Gastrocnemius medialis (tissue), 4 donors: ENCODE measurements at regions not wholly inside any gene's neighbourhood (a gene's known extent, or its start where the extent isn't known, plus 50 kb on each side); places are given as distances from the start of the nearest gene placed in this dataset.

Experiments used
- ATAC-seq, 2 donors: fragments of 150-250 bp; one replicate each; pipeline ENCODE4 v1.9.1; 2016
- DNase-seq, 2 donors: peaks; one replicate each; pipeline ENCODE4 v3.0.0-alpha.2; 2019
- H3K27ac ChIP-seq, 4 donors: fragments of 200-600 bp; sonication (generic); 1 replicate in 1 of 4; 2 replicates in 3 of 4; pipeline ENCODE4 v1.5.1; 2016 to 2018; ENCODE audit warnings: mild to moderate bottlenecking in 2 of 4, moderate library complexity in 1 of 4
- H3K27me3 ChIP-seq, 3 donors: fragments of 200-600 bp; sonication (generic) in 2 of 3; 1 replicate in 1 of 3; 2 replicates in 2 of 3; pipeline versions ENCODE4 v1.5.1 to v1.6.0; 2016 to 2019; ENCODE audit warnings: mild to moderate bottlenecking in 1 of 3, moderate library complexity in 1 of 3
- H3K36me3 ChIP-seq, 2 donors: fragments of 200-600 bp; sonication (generic) in 1 of 2; one replicate each; pipeline ENCODE4 v1.5.1; 2017 to 2018
- H3K4me1 ChIP-seq, 2 donors: fragments of 200-600 bp; sonication (generic) in 1 of 2; one replicate each; pipeline ENCODE4 v1.5.1; 2016 to 2017; ENCODE audit warnings: mild to moderate bottlenecking in 2 of 2
- H3K4me3 ChIP-seq, 4 donors: fragments of 200-600 bp; sonication (generic) in 3 of 4; 1 replicate in 1 of 4; 2 replicates in 3 of 4; pipeline ENCODE4 v1.5.1; 2016 to 2019; ENCODE audit warnings: mild to moderate bottlenecking in 2 of 4
- H3K9me3 ChIP-seq, 3 donors: fragments of 200-600 bp; sonication (generic) in 2 of 3; 1 replicate in 1 of 3; 2 replicates in 2 of 3; pipeline ENCODE4 v1.5.1; 2016 to 2019
- POLR2A ChIP-seq, 2 donors: fragments of 450-650 bp; IDR thresholded peaks; one replicate each; pipeline ENCODE4 v1.6.1; 2017; ENCODE audit warnings: antibody characterized with exemption in 2 of 2, mild to moderate bottlenecking in 2 of 2, moderate library complexity in 2 of 2
- in situ Hi-C, 4 donors: fragments of 200-750 bp; cut with MboI; loops; one replicate each; pipeline versions ENCODE4 v1.15.0 to v1.8.0; 2017; ENCODE audit warnings: low sequenced_read_pairs in 4 of 4
- intact Hi-C: fragments of 100-400 bp; cut with DNase I; formaldehyde crosslinking; loops from one replicate; pipeline ENCODE4 v1.15.1; 2023; ENCODE audit warnings: low total_unique reads
- TF ChIP-seq, protein P1 (sequence below), 5 experiments: fragments of 450-650 bp in 3 of 5; fragments of 200-600 bp in 2 of 5; sonication (generic) in 2 of 5; IDR thresholded peaks in 4 of 5; conservative IDR thresholded peaks in 1 of 5; 1 replicate in 4 of 5; 2 replicates in 1 of 5; pipeline ENCODE4 v1.5.1; 2016 to 2019; ENCODE audit warnings: antibody characterized with exemption in 5 of 5, mild to moderate bottlenecking in 3 of 5, moderate library complexity in 3 of 5

DNA sequence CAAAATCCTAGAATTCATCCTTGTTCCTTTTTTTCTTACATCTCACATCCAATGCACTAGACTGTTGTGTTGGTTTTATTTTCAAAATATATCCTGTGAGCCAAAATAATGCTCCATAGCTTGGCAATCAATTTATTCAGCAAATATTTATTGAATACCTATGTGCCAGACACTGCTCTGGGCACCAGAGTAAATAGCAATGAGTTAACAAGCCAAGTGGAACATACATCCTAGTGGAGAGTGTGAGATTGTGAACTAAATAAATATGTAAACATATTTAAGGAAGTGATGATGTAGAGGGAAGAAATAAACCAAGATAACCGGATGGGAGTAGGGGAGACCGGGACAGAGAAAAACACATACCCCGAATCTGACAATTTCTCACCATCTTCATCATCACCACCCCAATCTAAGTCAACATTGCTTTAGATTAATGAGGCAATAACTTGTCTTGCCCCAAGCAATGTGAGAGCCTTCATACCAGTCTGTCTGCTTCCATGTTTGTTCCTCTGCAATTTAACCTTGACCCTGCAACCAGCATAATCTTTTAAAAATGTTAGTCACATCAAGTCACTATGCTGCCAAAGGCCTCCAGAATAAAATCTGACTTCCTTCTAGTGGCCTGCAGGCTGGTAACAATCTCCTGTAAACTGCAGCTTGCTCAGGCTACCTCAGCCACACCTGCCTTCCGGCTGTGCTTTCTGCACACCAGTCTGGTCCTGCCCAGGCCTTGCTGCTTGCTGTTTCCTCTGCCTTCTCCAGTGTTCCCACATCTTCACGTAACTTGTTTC is 199.2 kb downstream of the DLEU7 start:
- Histone ChIP-seq H3K27me3 (no peaks in the 10 kb centered on the region), H3K4me3 (no peak overlapping the region), H3K27ac (no peak overlapping the region), H3K4me1 (no peaks in the 10 kb centered on the region), H3K9me3 (no peaks in the 10 kb centered on the region), H3K36me3 (no peaks in the 10 kb centered on the region)
- intact Hi-C loops = no loop called here
- ATAC-seq = no peak
- TF ChIP-seq POLR2A (IDR thresholded peaks at IDR 0.05) = no peak
- TF ChIP-seq, protein P1, sequence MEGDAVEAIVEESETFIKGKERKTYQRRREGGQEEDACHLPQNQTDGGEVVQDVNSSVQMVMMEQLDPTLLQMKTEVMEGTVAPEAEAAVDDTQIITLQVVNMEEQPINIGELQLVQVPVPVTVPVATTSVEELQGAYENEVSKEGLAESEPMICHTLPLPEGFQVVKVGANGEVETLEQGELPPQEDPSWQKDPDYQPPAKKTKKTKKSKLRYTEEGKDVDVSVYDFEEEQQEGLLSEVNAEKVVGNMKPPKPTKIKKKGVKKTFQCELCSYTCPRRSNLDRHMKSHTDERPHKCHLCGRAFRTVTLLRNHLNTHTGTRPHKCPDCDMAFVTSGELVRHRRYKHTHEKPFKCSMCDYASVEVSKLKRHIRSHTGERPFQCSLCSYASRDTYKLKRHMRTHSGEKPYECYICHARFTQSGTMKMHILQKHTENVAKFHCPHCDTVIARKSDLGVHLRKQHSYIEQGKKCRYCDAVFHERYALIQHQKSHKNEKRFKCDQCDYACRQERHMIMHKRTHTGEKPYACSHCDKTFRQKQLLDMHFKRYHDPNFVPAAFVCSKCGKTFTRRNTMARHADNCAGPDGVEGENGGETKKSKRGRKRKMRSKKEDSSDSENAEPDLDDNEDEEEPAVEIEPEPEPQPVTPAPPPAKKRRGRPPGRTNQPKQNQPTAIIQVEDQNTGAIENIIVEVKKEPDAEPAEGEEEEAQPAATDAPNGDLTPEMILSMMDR (IDR thresholded peaks at IDR 0.05 in 4 of 5, conservative IDR thresholded peaks at IDR 0.05 in 1 of 5) = no peak
- DNase-seq = no peak
- in situ Hi-C loops = no loop called here

DNA sequence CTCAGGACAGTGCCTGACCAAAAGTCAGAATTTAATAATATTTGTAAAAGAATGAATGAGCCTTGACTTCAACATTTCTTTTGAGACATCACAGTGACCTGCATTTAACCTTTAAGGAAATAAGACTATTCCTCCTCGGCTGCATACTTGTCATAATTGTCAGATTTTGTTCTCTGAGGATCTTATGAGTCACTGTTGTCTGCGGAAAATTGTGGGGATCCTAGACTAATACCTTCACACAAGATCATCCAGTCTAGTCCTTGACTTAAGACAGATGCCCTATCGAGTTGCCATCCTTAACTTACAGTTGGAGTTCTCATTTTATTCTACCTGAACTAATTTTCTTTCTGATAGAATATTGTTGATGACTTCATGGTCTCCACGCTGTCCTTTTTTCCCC is 198.4 kb downstream of the DLEU7 start:
- TF ChIP-seq POLR2A (IDR thresholded peaks at IDR 0.05) = no peak
- TF ChIP-seq, protein P1 (IDR thresholded peaks at IDR 0.05 in 4 of 5, conservative IDR thresholded peaks at IDR 0.05 in 1 of 5) = no peak
- no peak for ATAC-seq

DNA sequence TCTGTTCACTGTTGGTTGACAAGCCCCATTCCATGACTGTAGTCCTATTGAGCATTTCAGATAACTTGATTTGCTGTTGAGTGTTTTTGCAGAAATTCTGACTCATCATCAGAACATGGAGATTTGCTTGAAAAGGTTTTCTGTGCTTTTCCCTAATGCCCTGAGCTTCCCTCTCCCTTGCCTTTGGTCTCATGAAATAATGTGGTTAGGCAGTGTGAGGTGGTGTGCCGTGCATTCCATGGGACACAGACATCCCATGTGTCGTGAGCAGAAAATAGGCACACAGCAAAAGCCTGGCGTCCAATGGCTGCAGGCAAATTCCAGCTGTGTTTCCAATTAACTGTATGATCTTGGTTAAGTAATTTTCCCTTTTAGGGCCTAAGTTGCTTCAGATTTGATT is 197.4 kb downstream of the DLEU7 start:
- intact Hi-C loops = no loop called here
- in situ Hi-C loops = no loop called here
- Histone ChIP-seq H3K36me3 (no peaks in the 10 kb centered on the region), H3K9me3 (no peaks in the 10 kb centered on the region), H3K4me3 (no peak overlapping the region), H3K27ac (no peak overlapping the region), H3K4me1 (no peaks in the 10 kb centered on the region), H3K27me3 (no peaks in the 10 kb centered on the region)
- ATAC-seq (no peak), DNase-seq (no peak)
- TF ChIP-seq, protein P1 (IDR thresholded peaks at IDR 0.05 in 4 of 5, conservative IDR thresholded peaks at IDR 0.05 in 1 of 5) = no peak
- no peak for TF ChIP-seq POLR2A (IDR thresholded peaks at IDR 0.05)

More for the DNA sequence above, 198.4 kb downstream of the DLEU7 start:
- no peaks in the 10 kb centered on the region for H3K27me3 ChIP-seq
- no peaks in the 10 kb centered on the region for H3K36me3 ChIP-seq
- no peak overlapping the region for H3K4me3 ChIP-seq
- H3K9me3 ChIP-seq = no peaks in the 10 kb centered on the region
- no peak overlapping the region for H3K27ac ChIP-seq
- DNase-seq = no peak
- in situ Hi-C loops = no loop called here
- intact Hi-C loops = no loop called here
- no peaks in the 10 kb centered on the region for H3K4me1 ChIP-seq

DNA sequence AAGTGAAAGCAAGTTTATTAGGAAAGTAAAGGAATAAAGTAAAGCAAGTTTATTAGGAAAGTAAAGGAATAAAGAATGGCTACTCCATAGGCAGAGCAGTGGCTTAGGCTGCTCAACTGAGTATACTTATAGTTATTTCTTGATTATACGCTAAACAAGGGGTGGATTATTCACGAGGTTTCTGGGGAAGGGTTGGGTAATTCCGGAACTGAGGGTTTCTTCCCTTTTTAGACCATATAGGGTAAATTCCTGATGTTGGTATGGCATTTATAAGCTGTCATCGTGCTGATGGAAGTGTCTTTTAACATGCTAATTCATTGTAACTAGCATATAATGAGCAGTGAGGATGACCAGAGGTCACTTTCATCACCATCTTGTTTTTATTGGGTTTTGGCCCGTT is 194.3 kb downstream of the DLEU7 start:
- DNase-seq (no peak), ATAC-seq (no peak)
- Histone ChIP-seq H3K36me3 (no peaks in the 10 kb centered on the region), H3K27ac (no peak overlapping the region), H3K27me3 (no peaks in the 10 kb centered on the region), H3K9me3 (no peaks in the 10 kb centered on the region), H3K4me3 (no peak overlapping the region), H3K4me1 (no peaks in the 10 kb centered on the region)
- in situ Hi-C loops (no loop called here), intact Hi-C loops (no loop called here)
- TF ChIP-seq, protein P1 (IDR thresholded peaks at IDR 0.05 in 4 of 5, conservative IDR thresholded peaks at IDR 0.05 in 1 of 5) = no peak
- no peak for TF ChIP-seq POLR2A (IDR thresholded peaks at IDR 0.05)
